ENCODE measurements at regions not wholly inside any gene's neighbourhood (a gene's known extent, or its start where the extent isn't known, plus 50 kb on each side); places are given as distances from the start of the nearest gene placed in this dataset.

GRCh38 chr6:93900142-93900541, 480.8 kb upstream of the EPHA7 start:
- Mint-ChIP-seq H3K27me3 (no peaks in the 10 kb centered on the region), H3K4me3 (ENCODE audit: low read depth) (no peak overlapping the region), H3K36me3 (ENCODE audit: insufficient read depth) (no peaks in the 10 kb centered on the region), H3K4me1 (ENCODE audit: low read depth) (peaks cover 3% of the 10 kb centered on the region), H3K27ac (no peak overlapping the region), H3K9me3 (ENCODE audit: low read depth) (no peaks in the 10 kb centered on the region)
- TF ChIP-seq CTCF (IDR thresholded peaks at IDR 0.05; ENCODE audit: unreplicated experiment): no peak
- DNase-seq (ENCODE audit: low spot score, unreplicated experiment): no peak

- Mint-ChIP-seq H3K27ac (no peak overlapping the region), H3K4me3 (ENCODE audit: low read depth) (no peak overlapping the region), H3K9me3 (ENCODE audit: low read depth) (no peaks in the 10 kb centered on the region), H3K27me3 (no peaks in the 10 kb centered on the region), H3K4me1 (ENCODE audit: low read depth) (peaks cover 3% of the 10 kb centered on the region), H3K36me3 (ENCODE audit: insufficient read depth) (no peaks in the 10 kb centered on the region)
- DNase-seq (ENCODE audit: low spot score, unreplicated experiment): no peak
- TF ChIP-seq CTCF (IDR thresholded peaks at IDR 0.05; ENCODE audit: unreplicated experiment): no peak
Observed at GRCh38 chr6:93896081-93896480, 476.7 kb upstream of the EPHA7 start.

- no peak overlapping the region for H3K4me3 Mint-ChIP-seq (ENCODE audit: low read depth)
- no peaks in the 10 kb centered on the region for H3K27me3 Mint-ChIP-seq
- no peak overlapping the region for H3K27ac Mint-ChIP-seq
- no peaks in the 10 kb centered on the region for H3K4me1 Mint-ChIP-seq (ENCODE audit: low read depth)
- no peak for TF ChIP-seq CTCF (IDR thresholded peaks at IDR 0.05; ENCODE audit: unreplicated experiment)
- no peak for DNase-seq (ENCODE audit: low spot score, unreplicated experiment)
- H3K9me3 Mint-ChIP-seq (ENCODE audit: low read depth): no peaks in the 10 kb centered on the region
- no peaks in the 10 kb centered on the region for H3K36me3 Mint-ChIP-seq (ENCODE audit: insufficient read depth)
Observed at GRCh38 chr6:93894521-93894920, 475.2 kb upstream of the EPHA7 start.

GRCh38 chr6:93889713-93890112, 470.4 kb upstream of the EPHA7 start:
- TF ChIP-seq CTCF (IDR thresholded peaks at IDR 0.05; ENCODE audit: unreplicated experiment): no peak
- Mint-ChIP-seq H3K9me3 (ENCODE audit: low read depth) (no peaks in the 10 kb centered on the region), H3K4me1 (ENCODE audit: low read depth) (peaks cover 5% of the 10 kb centered on the region), H3K27me3 (no peaks in the 10 kb centered on the region), H3K36me3 (ENCODE audit: insufficient read depth) (no peaks in the 10 kb centered on the region), H3K4me3 (ENCODE audit: low read depth) (no peak overlapping the region), H3K27ac (no peak overlapping the region)
- no peak for DNase-seq (ENCODE audit: low spot score, unreplicated experiment)

DNA sequence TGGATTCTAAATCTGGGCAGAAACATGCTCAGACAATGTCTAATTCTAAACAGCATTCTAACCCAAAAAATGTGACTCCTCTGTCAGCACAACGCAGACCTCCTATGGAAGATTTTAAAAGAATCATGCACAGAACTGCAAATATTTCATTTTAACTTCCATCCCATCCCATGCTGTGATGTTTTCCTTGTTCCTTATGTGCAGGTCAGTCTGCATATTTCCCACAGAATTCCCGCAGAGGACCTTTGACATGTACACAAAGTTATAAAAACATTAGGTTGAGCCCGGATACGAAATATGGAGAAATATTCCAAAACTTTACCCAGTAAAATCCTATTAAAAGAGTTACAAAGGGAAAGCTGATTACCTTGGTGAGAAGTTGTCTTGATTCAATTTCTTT, 467.1 kb upstream of the EPHA7 start:
- no peak overlapping the region for H3K27ac Mint-ChIP-seq
- peaks cover 5% of the 10 kb centered on the region for H3K4me1 Mint-ChIP-seq (ENCODE audit: low read depth)
- no peaks in the 10 kb centered on the region for H3K36me3 Mint-ChIP-seq (ENCODE audit: insufficient read depth)
- no peak overlapping the region for H3K4me3 Mint-ChIP-seq (ENCODE audit: low read depth)
- no peaks in the 10 kb centered on the region for H3K27me3 Mint-ChIP-seq
- TF ChIP-seq CTCF (IDR thresholded peaks at IDR 0.05; ENCODE audit: unreplicated experiment): no peak
- no peaks in the 10 kb centered on the region for H3K9me3 Mint-ChIP-seq (ENCODE audit: low read depth)
- no peak for DNase-seq (ENCODE audit: low spot score, unreplicated experiment)

Data from progenitor cell of endocrine pancreas (in vitro differentiated cells).